ENCODE measurements at regions not wholly inside any gene's neighbourhood (a gene's known extent, or its start where the extent isn't known, plus 50 kb on each side); places are given as distances from the start of the nearest gene placed in this dataset.

- H3F3A ChIP-seq (ENCODE audit: insufficient read depth, low read length): no peaks in the 10 kb centered on the region
- no peaks in the 10 kb centered on the region for H4K20me1 ChIP-seq (ENCODE audit: insufficient read depth, low read length)
- H3K4me3 ChIP-seq (ENCODE audit: low read length): no peak overlapping the region
- no peaks in the 10 kb centered on the region for H3K79me2 ChIP-seq (ENCODE audit: low read length)
- H2AFZ ChIP-seq (ENCODE audit: low read length): no peak overlapping the region
- no peaks in the 10 kb centered on the region for H3K36me3 ChIP-seq (replicated peaks; ENCODE audit: insufficient read depth, low read length)
- peaks cover 58% of the 10 kb centered on the region for H3K27me3 ChIP-seq (replicated peaks; ENCODE audit: insufficient read depth, low read length)
- no peaks in the 10 kb centered on the region for H3K4me1 ChIP-seq (ENCODE audit: low read length)
- DNase-seq: no peak
- no peak overlapping the region for H3K27ac ChIP-seq (ENCODE audit: low read length)
- no peak overlapping the region for H3K9ac ChIP-seq (ENCODE audit: low read length)
- H3K4me2 ChIP-seq (ENCODE audit: low read depth, low read length): no peak overlapping the region
- TF ChIP-seq EZH2phosphoT487 (IDR thresholded peaks at IDR 0.05; ENCODE audit: low read length) (no peak), CTCF (IDR thresholded peaks at IDR 0.05; ENCODE audit: low read length) (no peak), EZH2 (optimal IDR thresholded peaks at IDR 0.05; ENCODE audit: low read depth, low read length) (no peak)
- H3K9me2 ChIP-seq (replicated peaks; ENCODE audit: insufficient read depth, low read length): no peaks in the 10 kb centered on the region
- no peaks in the 10 kb centered on the region for H3K9me3 ChIP-seq (replicated peaks; ENCODE audit: insufficient read depth, low read length)
These were observed 302.8 kb downstream of the IRF8 start for GRCh38 chr16:86201746-86202145.

- no peaks in the 10 kb centered on the region for H3K36me3 ChIP-seq (replicated peaks; ENCODE audit: insufficient read depth, low read length)
- H3K4me3 ChIP-seq (ENCODE audit: low read length): no peak overlapping the region
These were observed 303.3 kb downstream of the IRF8 start for GRCh38 chr16:86202267-86202666.

GRCh38 chr16:86202760-86203426, 303.9 kb downstream of the IRF8 start:
- no peaks in the 10 kb centered on the region for H3F3A ChIP-seq (ENCODE audit: insufficient read depth, low read length)
- peaks cover 51% of the 10 kb centered on the region for H3K27me3 ChIP-seq (replicated peaks; ENCODE audit: insufficient read depth, low read length)

More at GRCh38 chr16:86202267-86202666, 303.3 kb downstream of the IRF8 start:
- TF ChIP-seq EZH2 (optimal IDR thresholded peaks at IDR 0.05; ENCODE audit: low read depth, low read length) (no peak), EZH2phosphoT487 (IDR thresholded peaks at IDR 0.05; ENCODE audit: low read length) (no peak), CTCF (IDR thresholded peaks at IDR 0.05; ENCODE audit: low read length) (no peak)
- no peak overlapping the region for H3K27ac ChIP-seq (ENCODE audit: low read length)
- H3K9me3 ChIP-seq (replicated peaks; ENCODE audit: insufficient read depth, low read length): no peaks in the 10 kb centered on the region
- DNase-seq: no peak
- H3K9ac ChIP-seq (ENCODE audit: low read length): no peak overlapping the region
- H3K4me2 ChIP-seq (ENCODE audit: low read depth, low read length): no peak overlapping the region
- H3K4me1 ChIP-seq (ENCODE audit: low read length): no peaks in the 10 kb centered on the region
- no peaks in the 10 kb centered on the region for H3K9me2 ChIP-seq (replicated peaks; ENCODE audit: insufficient read depth, low read length)
- H4K20me1 ChIP-seq (ENCODE audit: insufficient read depth, low read length): no peaks in the 10 kb centered on the region
- H3K27me3 ChIP-seq (replicated peaks; ENCODE audit: insufficient read depth, low read length): peaks cover 53% of the 10 kb centered on the region
- H2AFZ ChIP-seq (ENCODE audit: low read length): no peak overlapping the region
- H3F3A ChIP-seq (ENCODE audit: insufficient read depth, low read length): no peaks in the 10 kb centered on the region
- H3K79me2 ChIP-seq (ENCODE audit: low read length): no peaks in the 10 kb centered on the region

More at GRCh38 chr16:86202760-86203426, 303.9 kb downstream of the IRF8 start:
- Histone ChIP-seq H3K9ac (ENCODE audit: low read length) (no peak overlapping the region), H3K4me1 (ENCODE audit: low read length) (no peaks in the 10 kb centered on the region), H3K9me3 (replicated peaks; ENCODE audit: insufficient read depth, low read length) (no peaks in the 10 kb centered on the region), H2AFZ (ENCODE audit: low read length) (no peak overlapping the region), H3K9me2 (replicated peaks; ENCODE audit: insufficient read depth, low read length) (no peaks in the 10 kb centered on the region), H3K27ac (ENCODE audit: low read length) (no peak overlapping the region), H4K20me1 (ENCODE audit: insufficient read depth, low read length) (no peaks in the 10 kb centered on the region), H3K36me3 (replicated peaks; ENCODE audit: insufficient read depth, low read length) (no peaks in the 10 kb centered on the region), H3K4me2 (ENCODE audit: low read depth, low read length) (no peak overlapping the region), H3K79me2 (ENCODE audit: low read length) (no peaks in the 10 kb centered on the region), H3K4me3 (ENCODE audit: low read length) (no peak overlapping the region)
- TF ChIP-seq EZH2phosphoT487 (IDR thresholded peaks at IDR 0.05; ENCODE audit: low read length) (no peak), EZH2 (optimal IDR thresholded peaks at IDR 0.05; ENCODE audit: low read depth, low read length) (no peak), CTCF (IDR thresholded peaks at IDR 0.05; ENCODE audit: low read length) (no peak)
- no peak for DNase-seq
